Tibial nerve (tissue), 4 donors: ENCODE measurements at regions not wholly inside any gene's neighbourhood (a gene's known extent, or its start where the extent isn't known, plus 50 kb on each side); places are given as distances from the start of the nearest gene placed in this dataset.

Experiments
- EP300 ChIP-seq, 2 donors: sonication (generic); formaldehyde crosslinking; IDR thresholded peaks; one replicate each; pipeline ENCODE4 v1.6.1; 2017; ENCODE audit warnings: antibody characterized with exemption in 2 of 2, mild to moderate bottlenecking in 1 of 2
- POLR2A ChIP-seq, 2 donors: fragments of 450-650 bp; IDR thresholded peaks; one replicate each; pipeline ENCODE4 v1.6.1; 2017; ENCODE audit warnings: antibody characterized with exemption in 2 of 2, mild to moderate bottlenecking in 2 of 2, moderate library complexity in 2 of 2
- TF ChIP-seq, protein P1 (sequence below), 5 experiments: fragments of 200-600 bp in 3 of 5; fragments of 450-650 bp in 2 of 5; sonication (generic) in 3 of 5; IDR thresholded peaks; one replicate each; pipeline ENCODE4 v1.5.1; 2016 to 2019; ENCODE audit warnings: antibody characterized with exemption in 5 of 5, mild to moderate bottlenecking in 3 of 5, moderate library complexity in 2 of 5

DNA sequence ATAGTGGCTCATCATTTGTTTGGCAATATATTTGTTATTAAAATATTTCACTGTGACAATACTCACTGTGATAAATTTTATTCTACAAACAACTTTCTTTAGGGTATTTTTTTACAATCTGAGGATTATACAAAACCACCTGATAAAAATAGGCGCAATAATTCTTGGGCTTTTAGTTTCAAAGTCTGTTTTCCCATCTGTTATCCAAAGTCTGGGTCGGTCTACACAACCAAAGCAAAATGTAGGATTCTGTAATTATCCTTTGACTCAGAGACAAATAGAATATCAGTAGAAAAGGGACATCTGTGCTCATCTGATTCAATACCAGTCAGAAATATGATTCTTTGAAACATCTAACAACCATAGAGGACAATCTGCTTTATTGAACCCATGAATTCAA is 271.8 kb upstream of the AMIGO2 start:
- TF ChIP-seq, protein P1, sequence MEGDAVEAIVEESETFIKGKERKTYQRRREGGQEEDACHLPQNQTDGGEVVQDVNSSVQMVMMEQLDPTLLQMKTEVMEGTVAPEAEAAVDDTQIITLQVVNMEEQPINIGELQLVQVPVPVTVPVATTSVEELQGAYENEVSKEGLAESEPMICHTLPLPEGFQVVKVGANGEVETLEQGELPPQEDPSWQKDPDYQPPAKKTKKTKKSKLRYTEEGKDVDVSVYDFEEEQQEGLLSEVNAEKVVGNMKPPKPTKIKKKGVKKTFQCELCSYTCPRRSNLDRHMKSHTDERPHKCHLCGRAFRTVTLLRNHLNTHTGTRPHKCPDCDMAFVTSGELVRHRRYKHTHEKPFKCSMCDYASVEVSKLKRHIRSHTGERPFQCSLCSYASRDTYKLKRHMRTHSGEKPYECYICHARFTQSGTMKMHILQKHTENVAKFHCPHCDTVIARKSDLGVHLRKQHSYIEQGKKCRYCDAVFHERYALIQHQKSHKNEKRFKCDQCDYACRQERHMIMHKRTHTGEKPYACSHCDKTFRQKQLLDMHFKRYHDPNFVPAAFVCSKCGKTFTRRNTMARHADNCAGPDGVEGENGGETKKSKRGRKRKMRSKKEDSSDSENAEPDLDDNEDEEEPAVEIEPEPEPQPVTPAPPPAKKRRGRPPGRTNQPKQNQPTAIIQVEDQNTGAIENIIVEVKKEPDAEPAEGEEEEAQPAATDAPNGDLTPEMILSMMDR (IDR thresholded peaks at IDR 0.05): no peak
- TF ChIP-seq POLR2A (IDR thresholded peaks at IDR 0.05) (no peak), EP300 (IDR thresholded peaks at IDR 0.05) (no peak)
